Gastrocnemius medialis (tissue), 4 donors: ENCODE measurements at regions not wholly inside any gene's neighbourhood (a gene's known extent, or its start where the extent isn't known, plus 50 kb on each side); places are given as distances from the start of the nearest gene placed in this dataset.

ENCODE experiments used
- CTCF ChIP-seq, 5 experiments: fragments of 450-650 bp in 3 of 5; fragments of 200-600 bp in 2 of 5; sonication (generic) in 2 of 5; IDR thresholded peaks in 4 of 5; conservative IDR thresholded peaks in 1 of 5; 1 replicate in 4 of 5; 2 replicates in 1 of 5; pipeline ENCODE4 v1.5.1; 2016 to 2019; ENCODE audit warnings: antibody characterized with exemption in 5 of 5, mild to moderate bottlenecking in 3 of 5, moderate library complexity in 3 of 5
- POLR2A ChIP-seq, 2 donors: fragments of 450-650 bp; IDR thresholded peaks; one replicate each; pipeline ENCODE4 v1.6.1; 2017; ENCODE audit warnings: antibody characterized with exemption in 2 of 2, mild to moderate bottlenecking in 2 of 2, moderate library complexity in 2 of 2

DNA sequence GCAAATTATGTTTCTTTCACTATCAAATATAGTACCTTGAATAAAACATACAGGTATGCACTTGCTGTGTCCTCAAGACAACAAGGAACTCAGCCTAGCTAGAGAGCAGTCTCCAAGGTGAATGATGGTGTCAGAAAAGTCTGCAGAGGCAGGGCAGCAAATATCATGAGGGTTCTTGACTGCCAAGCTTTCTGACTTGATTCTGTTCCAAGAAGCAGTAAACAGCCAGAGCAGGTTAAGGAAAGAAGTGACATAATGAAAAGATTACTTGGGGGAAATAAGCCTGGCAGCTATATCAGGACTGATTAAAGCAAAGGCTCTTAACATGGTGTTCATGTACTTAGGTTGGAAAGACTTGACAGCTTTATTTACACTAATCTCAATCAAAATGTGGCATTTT lies 192.2 kb upstream of the GADL1 start:
- TF ChIP-seq CTCF (IDR thresholded peaks at IDR 0.05 in 4 of 5, conservative IDR thresholded peaks at IDR 0.05 in 1 of 5) (no peak), POLR2A (IDR thresholded peaks at IDR 0.05) (no peak)
